SIG-M5 treated with dmso at 0.1 percent for 504 hours (cell line): ENCODE measurements at regions not wholly inside any gene's neighbourhood (a gene's known extent, or its start where the extent isn't known, plus 50 kb on each side); places are given as distances from the start of the nearest gene placed in this dataset.

Experiments
- DNase-seq: peaks from one replicate; lab custom pipeline; 2025; ENCODE audit not compliant: unreplicated experiment; lab: John Stamatoyannopoulos, UW

DNA sequence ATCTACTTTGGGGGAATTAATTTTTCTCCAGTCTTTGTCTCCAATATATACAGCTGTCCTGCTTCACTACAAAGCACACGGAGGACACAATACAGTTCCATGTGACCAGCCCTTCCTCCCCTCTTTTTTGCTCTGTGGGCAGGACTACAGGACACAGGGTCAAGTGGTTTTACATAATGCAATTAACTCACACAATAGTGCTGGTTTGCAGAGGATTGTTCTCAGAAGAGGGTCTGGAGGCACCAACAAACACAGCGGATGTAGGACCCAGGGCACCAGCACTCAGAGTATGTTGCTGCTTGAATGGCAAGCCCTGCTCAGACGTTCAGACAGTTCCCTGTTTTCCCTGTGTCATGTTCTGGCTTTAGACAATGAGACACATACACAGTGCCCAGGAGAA lies 52.0 kb upstream of the NPTX2 start:
- no peak for DNase-seq

DNA sequence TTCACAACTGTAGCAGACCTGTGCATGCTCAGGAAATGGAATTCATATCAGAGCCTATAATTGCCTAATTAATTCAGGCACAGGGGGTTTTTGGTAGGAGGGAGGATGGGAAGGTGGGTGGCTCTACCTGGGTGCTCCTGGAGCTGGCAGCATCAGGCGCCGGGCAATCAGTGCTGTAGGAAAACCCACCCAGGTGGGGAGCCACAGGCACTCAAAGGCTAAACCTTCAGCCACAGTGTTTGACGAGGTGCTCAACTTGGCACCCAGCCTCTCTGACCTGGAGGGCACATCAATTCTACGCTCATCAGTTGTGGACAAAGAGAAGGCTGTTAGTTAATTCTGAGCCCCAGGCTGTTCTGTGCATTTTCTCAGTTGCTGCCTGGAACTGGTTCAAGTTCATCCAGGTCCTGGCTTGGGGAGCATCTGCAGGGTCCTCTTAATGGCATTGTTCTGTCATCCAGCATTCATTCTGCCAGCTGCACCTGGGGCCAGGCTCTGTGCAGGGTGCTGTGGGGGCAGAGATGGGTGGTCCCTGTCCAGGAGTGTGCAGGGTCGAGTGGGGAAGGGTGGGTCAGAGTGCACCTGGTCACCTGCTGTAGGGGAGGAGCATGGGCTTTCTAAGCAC lies 54.1 kb upstream of the NPTX2 start:
- no peak for DNase-seq

DNA sequence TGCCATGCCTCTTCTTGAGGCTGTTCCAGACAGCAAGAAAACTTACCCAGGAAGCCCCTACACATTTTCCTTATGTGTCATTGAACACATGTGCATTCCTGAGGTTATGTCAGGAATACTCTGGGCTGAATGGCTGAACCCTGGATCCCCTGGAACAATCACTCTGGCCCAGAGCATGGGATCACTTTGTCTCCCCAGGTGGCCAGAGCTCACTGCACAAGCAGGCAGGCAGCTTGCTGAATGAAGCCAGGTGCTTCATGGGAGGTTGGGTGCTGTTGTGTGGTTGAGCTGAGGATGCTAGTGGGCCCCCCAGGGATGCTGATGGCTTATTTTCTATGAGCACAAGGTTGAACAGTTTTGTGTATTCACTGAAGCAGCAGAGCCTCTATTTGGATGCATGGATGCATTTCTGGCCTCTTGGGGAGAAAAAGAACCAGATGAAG lies 54.7 kb upstream of the NPTX2 start:
- no peak for DNase-seq

DNA sequence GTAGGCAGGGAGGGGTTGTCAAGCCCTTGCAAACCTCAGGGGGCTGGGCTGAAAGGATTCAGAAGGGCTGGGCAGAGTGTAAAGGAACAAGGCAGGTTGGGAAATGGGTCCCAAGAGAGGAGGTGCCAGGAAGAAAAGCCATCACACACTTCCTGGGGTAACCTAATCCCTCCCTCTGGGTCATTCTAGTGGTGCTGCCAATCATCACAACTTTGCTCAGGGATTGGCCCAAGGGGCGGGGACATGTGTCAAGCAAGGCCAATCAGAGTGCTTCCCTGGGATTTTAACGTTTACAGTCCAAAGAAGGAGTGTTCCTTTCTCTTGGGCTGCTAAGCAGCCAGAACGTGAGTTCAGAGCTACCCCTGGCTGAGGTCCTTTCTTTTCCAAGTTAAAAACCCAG lies 57.1 kb upstream of the NPTX2 start:
- DNase-seq: no peak

DNA sequence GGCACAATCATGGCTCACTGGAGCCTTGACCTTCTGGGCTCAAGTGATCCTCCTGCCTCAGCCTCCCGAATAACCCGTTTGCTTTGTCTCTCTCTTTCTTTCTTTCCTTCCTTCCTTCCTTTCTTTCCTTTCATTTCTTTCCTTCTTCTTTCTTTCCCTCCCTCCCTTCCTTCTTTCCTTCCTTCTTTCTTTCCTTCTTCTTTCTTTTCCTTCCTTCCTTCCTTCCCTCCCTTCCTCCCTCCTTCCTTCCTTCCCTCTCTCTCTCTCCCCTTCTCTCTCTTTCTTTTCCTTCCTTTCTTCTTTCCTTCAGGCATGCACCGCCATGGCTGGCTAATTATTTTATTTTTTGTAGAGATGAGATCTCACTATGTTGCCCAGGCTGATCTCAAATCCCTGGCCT lies 57.9 kb upstream of the NPTX2 start:
- DNase-seq: no peak

DNA sequence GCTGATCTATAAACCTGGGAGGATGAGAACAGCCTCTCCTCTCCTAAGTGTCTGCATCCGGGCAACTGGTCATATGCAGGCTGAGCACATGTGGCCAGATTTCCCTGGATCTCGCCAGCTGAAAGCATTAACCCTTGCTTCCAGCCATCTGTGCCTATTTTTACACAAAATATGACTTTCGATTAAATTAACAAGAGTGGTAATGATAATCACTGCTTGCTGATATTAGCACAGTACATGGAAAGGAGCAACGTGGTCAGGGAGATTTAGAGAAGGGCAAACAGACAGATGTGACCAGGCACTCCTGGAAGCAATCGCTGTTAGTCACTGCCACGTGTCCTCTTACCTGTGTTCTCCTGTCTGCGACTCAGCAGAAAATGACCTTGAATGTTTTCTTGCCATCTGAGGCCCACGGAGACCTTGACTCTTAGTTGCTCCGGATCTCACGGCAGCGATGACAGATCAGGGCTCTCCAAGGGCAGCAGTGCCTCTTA lies 59.5 kb upstream of the NPTX2 start:
- DNase-seq: no peak

DNA sequence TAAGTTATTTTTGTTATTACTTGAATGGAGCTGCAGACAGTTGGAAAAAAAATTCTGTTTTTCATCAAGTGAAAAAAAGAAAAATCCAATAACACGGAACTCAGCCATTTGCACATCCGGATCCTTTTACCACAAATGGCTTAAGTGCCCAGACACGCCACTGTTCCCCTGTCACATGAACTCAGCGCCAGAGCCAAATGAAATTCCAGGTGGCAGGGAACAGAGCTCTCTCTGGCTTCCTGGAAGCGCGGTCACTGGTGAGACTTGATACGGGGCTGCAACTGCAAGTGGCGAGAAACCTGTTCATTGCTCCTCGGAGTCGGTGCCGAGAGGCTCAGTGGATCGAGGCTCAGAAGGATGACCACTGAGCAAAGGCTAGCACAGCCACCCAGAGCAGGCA lies 60.8 kb upstream of the NPTX2 start:
- no peak for DNase-seq

DNA sequence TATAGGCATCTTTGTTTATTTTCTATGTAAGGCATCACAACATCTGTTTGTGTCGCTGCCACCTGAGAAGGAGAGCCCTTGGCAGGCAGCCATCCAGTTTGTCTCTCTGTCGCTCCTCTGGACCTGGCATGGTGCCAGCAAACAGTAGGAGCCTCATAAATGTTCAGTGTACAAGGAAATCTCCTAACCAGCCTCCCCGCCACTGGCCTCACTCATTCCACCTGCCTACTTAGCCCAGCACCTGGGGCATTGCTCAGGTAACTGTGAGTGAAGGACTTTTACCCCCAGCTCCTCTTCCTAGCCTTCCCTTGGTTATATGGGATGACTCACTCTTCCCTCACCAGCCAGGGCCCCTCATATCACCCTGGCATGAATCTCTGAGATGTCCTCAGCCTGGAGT lies 61.7 kb upstream of the NPTX2 start:
- no peak for DNase-seq

DNA sequence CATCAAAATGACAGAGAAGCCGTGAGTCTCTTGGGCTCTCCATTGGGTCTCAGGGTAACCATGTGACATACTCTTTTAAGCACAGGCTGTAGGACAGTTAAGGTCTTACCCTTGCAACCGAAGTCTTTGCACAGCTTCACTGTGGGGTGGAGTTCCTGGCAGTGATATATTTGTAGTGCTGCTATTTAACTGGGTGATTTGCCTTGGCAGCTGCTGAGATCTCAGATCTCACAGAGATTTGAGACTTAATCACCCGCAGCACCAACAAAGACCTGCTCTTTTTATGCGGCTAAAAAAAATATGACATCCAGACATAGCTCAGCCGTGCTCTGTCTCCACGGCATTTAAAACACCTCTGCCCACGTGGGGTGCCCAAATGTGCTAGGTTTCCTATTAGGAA lies 63.4 kb upstream of the NPTX2 start:
- DNase-seq: no peak

DNA sequence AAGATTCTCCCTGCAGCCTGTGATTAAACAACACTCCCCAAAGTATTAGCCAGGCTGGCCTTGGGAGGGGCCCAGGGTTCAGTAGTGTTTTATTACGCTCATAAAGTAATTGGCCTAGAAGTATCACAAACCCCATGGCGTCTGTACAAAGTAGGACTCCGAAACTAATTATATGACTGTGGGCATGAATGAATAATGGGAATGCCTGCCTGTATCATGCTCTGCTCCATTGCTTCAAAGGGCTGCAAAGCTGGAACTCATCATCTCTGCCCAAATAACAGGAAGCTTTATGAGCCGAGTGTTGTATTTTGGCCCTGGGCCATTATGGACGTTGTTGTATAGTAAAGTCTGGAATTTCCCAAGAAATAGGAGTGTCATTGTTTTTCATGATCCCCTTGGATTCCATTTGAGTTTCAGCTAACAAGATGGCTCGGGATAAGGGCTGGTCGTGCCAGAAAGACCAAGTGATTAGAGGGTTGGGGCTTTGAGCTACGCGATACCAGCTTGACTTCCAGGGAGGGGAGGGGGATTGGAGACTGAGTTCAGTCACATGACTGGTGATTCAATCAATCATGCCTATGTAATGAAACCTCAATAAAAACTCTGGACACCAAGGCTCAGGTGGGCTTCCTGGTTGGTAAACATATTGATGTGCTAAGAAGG lies 65.3 kb upstream of the NPTX2 start:
- no peak for DNase-seq

DNA sequence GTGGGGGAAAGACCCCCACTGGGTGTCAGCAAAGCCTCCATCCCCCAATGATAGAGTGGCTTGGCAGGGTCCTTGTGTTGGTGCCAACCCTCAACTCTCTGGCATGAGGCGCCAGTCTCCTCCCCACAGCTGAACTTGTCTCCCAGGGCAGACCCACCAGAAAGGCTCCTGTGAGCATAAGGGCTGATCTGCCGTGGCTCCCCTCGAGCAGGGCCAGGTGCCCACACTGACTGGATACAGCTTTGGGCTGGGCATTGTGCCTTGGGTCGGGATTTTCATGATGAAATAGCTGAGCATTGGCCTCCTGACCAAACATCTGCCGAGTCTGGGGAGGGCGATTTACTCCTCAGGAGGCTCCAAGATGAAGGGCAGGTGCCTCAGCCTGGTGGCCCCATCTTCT lies 68.1 kb upstream of the NPTX2 start:
- DNase-seq: no peak

DNA sequence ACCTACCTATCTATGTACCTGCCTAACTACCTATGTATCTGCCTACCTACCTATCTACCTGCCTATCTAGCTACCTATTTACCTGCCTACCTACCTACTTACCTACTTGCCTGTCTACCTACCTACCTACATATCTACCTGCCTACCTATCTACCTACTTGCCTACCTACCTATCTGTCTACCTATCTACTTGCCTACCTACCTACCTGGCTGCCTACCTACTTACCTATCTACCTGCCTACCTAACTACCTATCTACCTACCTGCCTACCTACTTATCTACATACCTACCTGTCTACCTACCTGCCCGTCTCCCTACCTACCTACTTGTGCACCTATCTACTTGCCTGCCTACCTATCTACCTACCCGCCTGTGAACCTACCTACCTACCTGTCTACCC lies 68.7 kb upstream of the NPTX2 start:
- no peak for DNase-seq

DNA sequence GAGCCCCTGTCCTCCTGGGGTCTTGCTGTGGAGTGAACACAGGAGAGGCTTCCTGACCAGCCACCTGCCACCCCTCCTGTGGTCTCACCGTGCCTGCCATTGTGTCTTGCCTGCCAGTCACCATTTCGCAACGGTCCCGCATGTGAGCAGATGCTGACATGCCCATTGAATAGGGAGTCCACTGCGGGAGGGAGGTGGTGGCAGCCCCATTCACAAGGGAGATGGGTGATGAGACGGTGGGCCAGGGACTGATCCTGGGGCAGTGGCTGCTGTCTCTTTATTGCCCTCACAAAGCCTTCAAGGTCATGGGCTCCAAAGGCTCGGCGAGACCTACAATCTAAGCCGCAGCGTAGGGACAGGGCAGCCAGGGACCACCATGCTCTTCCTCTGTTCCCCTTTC lies 76.0 kb upstream of the NPTX2 start:
- no peak for DNase-seq

DNA sequence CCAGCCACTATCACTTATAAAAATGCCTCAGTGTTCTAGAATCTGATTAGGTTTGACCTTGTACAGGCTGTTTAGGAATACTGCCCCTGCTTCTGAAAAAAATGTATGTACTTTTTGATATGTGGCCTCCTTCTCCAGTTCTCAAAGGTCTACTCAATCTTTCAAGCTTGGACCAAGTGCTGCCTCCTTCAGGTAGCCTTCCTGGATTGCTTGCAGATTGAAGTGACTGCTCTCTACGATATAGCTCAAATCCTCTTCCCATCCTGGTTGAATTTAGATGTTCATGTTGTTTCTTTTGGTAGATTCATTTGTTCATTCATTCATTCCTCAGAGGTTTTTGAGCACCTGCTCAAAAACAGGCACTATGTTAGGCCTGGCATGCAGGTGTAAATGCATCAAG lies 77.2 kb upstream of the NPTX2 start:
- DNase-seq: no peak

DNA sequence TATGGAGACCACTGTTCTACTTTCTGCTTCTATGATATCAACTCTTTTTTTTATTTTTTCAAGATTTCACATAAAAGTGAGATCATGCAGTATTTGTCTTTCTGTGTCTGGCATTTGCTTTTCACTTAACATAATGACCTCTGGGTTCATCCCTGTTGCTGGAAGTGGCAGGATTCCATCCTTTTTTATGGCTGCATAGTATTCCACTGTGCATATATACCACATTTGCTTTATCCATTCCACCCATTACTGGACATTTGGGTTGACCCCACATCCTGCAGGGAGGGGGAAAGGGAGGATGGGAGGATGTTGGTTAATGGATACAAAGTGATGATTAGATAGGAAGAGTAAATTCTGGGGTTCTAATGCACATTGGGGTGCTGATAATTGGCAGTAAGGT lies 80.3 kb upstream of the NPTX2 start:
- DNase-seq: no peak

DNA sequence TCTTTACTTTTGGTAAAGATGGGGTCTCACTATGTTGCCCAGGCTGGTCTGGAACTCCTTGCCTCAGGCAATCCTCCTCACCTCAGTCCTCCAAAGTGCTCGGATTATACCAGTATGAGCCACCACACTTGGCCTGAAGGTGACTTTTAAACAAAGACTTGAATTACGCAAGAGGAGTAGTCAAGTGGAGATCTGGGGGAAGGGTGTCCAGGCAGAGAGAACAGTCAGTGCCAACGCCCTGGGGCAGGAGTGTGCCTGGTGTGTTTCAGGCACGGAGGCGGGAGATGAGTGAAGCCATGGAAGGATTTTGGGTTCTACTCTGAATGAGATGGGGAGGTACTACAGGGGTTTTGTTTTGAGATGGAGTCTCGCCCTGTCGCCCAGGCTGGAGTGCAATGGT lies 82.6 kb upstream of the NPTX2 start:
- no peak for DNase-seq

DNA sequence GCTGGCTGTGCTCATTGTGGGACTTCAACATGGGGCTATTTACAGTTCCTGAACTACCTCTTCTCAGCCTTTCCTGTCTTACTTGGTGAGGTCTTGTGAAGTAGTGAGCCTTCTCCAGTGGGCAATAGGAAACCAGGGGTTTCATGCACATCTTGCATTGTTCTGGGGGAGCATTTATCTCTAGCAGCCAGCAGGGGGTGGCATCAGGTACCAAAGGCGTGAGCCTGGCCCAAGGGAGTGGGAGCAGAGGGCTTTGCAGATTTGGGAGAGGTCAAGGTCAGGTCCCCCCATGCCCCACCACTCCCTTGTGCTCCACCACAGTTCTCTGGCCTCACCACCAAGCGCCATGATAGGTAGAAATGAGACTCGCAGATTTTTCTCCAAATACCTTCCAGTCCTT lies 85.4 kb upstream of the NPTX2 start:
- no peak for DNase-seq

DNA sequence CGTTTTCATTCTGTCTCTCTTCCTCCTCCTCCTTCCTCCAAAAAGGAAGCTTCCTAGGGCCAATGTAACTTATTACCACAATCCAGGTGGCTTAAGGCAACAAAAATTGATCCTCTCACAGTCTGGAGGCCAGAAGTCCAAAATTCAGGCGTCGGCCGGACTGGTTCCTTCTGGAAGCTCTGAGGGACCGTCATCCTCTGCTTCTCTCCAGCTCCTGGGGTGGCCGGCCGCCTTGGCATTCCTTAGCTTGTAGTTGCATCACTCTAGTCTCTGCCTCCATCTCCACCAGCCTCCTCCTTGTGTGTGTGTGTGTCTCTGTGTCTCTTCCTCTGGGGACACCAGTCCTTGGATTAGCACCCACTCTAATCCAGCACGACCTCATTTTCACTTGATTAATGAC lies 89.0 kb upstream of the NPTX2 start:
- DNase-seq: no peak

DNA sequence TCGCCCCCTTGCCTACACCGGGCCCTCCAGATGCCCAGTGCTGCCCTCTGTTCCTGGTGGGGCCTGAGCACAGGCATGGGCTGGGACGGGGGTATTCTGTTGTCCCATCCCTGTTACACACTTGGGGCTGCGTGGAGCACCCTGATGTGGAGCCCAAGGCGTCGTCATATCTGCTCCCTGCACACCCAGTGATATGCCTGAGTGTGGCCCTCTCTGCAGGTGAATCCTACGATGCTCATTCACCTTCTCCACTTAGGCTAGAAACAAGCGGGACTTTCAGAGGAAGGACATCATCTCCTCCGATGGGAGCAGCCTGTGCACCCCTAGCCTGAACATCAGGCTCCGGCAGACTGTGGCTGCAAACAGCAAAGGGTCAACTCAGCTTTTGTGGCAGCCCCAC lies 91.0 kb upstream of the NPTX2 start:
- no peak for DNase-seq

DNA sequence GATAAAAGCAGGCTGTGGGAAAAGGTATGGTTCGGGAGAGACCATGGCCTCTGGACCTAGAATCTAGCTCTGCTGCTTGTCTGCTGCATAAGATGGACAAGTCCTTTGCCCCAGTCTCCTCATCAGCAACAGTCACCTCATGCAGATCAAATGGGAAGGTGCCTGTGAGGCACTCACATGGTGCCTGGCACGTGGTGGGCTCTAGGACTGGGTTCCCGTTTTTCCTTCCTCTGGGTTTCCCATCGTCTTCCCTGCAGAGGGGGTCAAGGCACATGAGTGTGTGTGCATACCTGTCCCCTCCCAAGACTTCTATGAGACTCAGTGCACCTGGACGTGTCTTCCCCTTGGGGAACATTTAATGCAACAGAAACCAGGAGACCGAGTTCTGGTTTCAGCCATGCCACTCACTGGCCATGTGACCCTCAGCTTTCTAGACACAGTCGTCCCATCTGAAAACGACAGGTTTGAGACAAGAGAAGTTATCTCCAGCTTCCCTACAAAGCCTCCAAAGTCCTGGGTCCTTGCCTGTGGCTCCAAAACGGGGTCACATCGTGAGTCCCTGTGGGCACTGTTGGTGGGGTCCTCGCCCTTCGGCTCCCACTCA lies 95.9 kb upstream of the NPTX2 start:
- no peak for DNase-seq

DNA sequence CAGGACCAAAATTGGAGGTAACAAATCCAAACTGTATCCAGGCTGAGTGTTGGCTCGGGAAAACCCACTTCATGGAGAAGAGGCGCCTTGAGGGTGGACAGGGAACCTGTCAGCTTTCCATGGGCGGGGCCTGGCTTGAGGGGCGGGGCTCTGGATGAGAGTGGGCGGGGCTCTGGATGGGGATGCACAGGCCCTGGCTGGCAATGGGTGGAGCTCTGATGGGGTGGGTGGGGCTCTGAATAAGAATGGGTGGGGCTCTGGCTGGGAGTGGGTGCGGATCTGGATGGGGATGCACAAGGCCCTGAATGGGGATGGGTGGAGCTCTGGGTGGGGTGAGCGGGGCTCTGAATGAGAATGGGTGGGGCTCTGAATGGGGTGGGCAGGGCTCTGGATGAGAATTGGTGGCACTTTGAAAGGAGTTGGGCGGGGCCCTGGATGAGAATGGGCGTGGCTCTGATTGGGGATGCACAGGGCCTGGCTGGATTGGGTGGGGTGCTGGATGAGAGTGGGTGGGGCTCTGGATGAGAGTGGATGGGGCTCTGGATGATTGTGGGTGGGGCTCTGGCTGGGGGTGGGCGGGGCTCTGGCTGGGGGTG lies 96.6 kb upstream of the NPTX2 start:
- DNase-seq: no peak
